GM21526 (cell line): ENCODE measurements at regions not wholly inside any gene's neighbourhood (a gene's known extent, or its start where the extent isn't known, plus 50 kb on each side); places are given as distances from the start of the nearest gene placed in this dataset.

Source experiments
- ATAC-seq: cut with Tn5 transposase; IDR thresholded peaks from one replicate; pipeline ENCODE4 v1.9.1; 2021; ENCODE audit warnings: moderate library complexity; ENCODE audit not compliant: unreplicated experiment, low FRiP score

- ATAC-seq, result no peak
These were observed 148.1 kb upstream of the PEX5L start for GRCh38 chr3:180184816-180185215.

- ATAC-seq, result no peak
These were observed 148.9 kb upstream of the PEX5L start for GRCh38 chr3:180185650-180186049.

- peak; percentile 88 for ATAC-seq
These were observed 152.0 kb upstream of the PEX5L start for GRCh38 chr3:180188512-180189309.

GRCh38 chr3:180189310-180189648 is 152.5 kb upstream of the PEX5L start:
- no peak for ATAC-seq

GRCh38 chr3:180196658-180197057 is 159.9 kb upstream of the PEX5L start:
- ATAC-seq, result no peak

GRCh38 chr3:180199417-180199995 is 162.8 kb upstream of the PEX5L start:
- no peak for ATAC-seq

- no peak for ATAC-seq
These were observed 179.1 kb upstream of the PEX5L start for GRCh38 chr3:180215866-180216265.

- ATAC-seq, result no peak
These were observed 186.5 kb upstream of the PEX5L start for GRCh38 chr3:180223268-180223667.

GRCh38 chr3:180229113-180229512 is 192.4 kb upstream of the PEX5L start:
- ATAC-seq, result no peak

- no peak for ATAC-seq
These were observed 203.2 kb upstream of the PEX5L start for GRCh38 chr3:180239939-180240338.

- no peak for ATAC-seq
These were observed 210.0 kb upstream of the PEX5L start for GRCh38 chr3:180246688-180247195.

GRCh38 chr3:180250172-180250571 is 213.4 kb upstream of the PEX5L start:
- ATAC-seq, result no peak

- ATAC-seq, result no peak
These were observed 215.9 kb upstream of the PEX5L start for GRCh38 chr3:180252683-180253082.

- ATAC-seq, result no peak
These were observed 216.5 kb upstream of the PEX5L start for GRCh38 chr3:180253283-180253682.

- ATAC-seq, result no peak
These were observed 227.7 kb upstream of the PEX5L start for GRCh38 chr3:180264479-180264878.

GRCh38 chr3:180265551-180265950 is 228.8 kb upstream of the PEX5L start:
- ATAC-seq, result no peak

- ATAC-seq, result peak; percentile 100
These were observed 230.6 kb upstream of the PEX5L start for GRCh38 chr3:180267202-180267843.

- ATAC-seq, result no peak
These were observed 237.8 kb upstream of the PEX5L start for GRCh38 chr3:180274536-180274935.

- ATAC-seq, result no peak
These were observed 238.4 kb upstream of the PEX5L start for GRCh38 chr3:180275176-180275575.

- no peak for ATAC-seq
These were observed 240.3 kb upstream of the PEX5L start for GRCh38 chr3:180277041-180277440.

GRCh38 chr3:180278583-180279188 is 241.9 kb upstream of the PEX5L start:
- ATAC-seq, result peak; percentile 98
